Right lobe of liver (tissue), 4 donors: ENCODE measurements at regions not wholly inside any gene's neighbourhood (a gene's known extent, or its start where the extent isn't known, plus 50 kb on each side); places are given as distances from the start of the nearest gene placed in this dataset.

Experiments
- CTCF ChIP-seq, 4 donors: fragments of 200-600 bp in 3 of 4; fragments of 450-650 bp in 1 of 4; IDR thresholded peaks; one replicate each; pipeline versions ENCODE4 v1.5.1 to v1.8.0; 2016 to 2022; ENCODE audit warnings: antibody characterized with exemption in 4 of 4, mild to moderate bottlenecking in 2 of 4
- POLR2A ChIP-seq: fragments of 450-650 bp; IDR thresholded peaks from one replicate; pipeline ENCODE4 v1.6.1; 2017; ENCODE audit warnings: antibody characterized with exemption, mild to moderate bottlenecking
- donor health status: DM: no; HTN: no; CAD: no.
- donor health status: DM: no; HTN: no; CAD: no.
- donor health status: DM: no; HTN: yes; CAD: no.

GRCh38 chr6:126127659-126128058 is 141.3 kb downstream of the TRMT11 start:
- peak in 1 of 4 donors; percentile 11 for TF ChIP-seq CTCF (IDR thresholded peaks at IDR 0.05)
- TF ChIP-seq POLR2A = no peak
